BLaER1 (cell line): ENCODE measurements at regions not wholly inside any gene's neighbourhood (a gene's known extent, or its start where the extent isn't known, plus 50 kb on each side); places are given as distances from the start of the nearest gene placed in this dataset.

Experiments
- H3K27ac ChIP-seq: shearing (Covaris generic); formaldehyde crosslinking; 2 replicates; pipeline ENCODE4 v1.8.1; 2022
- H3K27me3 ChIP-seq: shearing (Covaris generic); formaldehyde crosslinking; 2 replicates; pipeline ENCODE4 v1.8.1; 2022
- H3K36me3 ChIP-seq: shearing (Covaris generic); formaldehyde crosslinking; 2 replicates; pipeline ENCODE4 v1.8.1; 2022
- H3K4me1 ChIP-seq: shearing (Covaris generic); formaldehyde crosslinking; 2 replicates; pipeline ENCODE4 v1.8.1; 2022
- H3K4me2 ChIP-seq: shearing (Covaris generic); formaldehyde crosslinking; 2 replicates; pipeline ENCODE4 v1.8.1; 2022
- H3K4me3 ChIP-seq: shearing (Covaris generic); formaldehyde crosslinking; 2 replicates; pipeline ENCODE4 v1.8.1; 2022
- H3K9ac ChIP-seq: shearing (Covaris generic); formaldehyde crosslinking; 2 replicates; pipeline ENCODE4 v1.8.1; 2022
- H3K9me3 ChIP-seq: shearing (Covaris generic); formaldehyde crosslinking; 2 replicates; pipeline ENCODE4 v1.8.1; 2022
- H4K20me1 ChIP-seq: shearing (Covaris generic); formaldehyde crosslinking; 2 replicates; pipeline ENCODE4 v1.8.1; 2022
- Cebpa-rat ChIP-seq: shearing (Covaris generic); IDR thresholded peaks from 2 replicates; pipeline ENCODE4 v1.8.1; 2022

DNA sequence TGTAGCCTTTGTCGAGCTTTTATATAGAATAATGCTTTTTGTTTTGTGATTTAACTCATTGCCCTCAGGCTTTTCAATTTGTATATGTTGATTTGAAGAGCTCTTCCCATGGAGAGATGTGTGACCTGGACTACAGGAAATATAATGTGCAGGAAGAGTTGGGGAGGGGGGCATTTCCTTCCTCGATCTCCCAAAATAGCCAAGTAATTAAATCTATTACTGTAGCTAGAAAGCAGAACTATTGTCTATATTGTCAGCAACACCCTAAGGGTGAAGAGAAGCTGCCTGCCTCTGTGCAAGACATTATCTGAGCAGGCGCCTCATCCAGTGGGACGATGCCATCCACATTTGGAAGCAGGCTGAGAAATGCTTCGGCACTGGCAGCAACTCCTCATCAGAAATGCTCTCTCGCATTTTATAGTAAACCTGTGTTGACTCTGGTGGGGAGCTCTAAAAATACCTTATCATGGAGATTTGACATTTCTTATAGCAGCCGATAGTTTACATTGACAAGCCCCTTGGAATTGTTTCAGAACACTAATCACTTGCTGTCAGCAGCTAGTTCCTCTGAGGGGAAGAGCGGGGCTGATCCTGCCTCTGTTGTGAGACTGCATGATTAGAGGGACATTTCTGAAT is 392.5 kb upstream of the RGS6 start:
- H3K9me3 ChIP-seq, result no peaks in the 10 kb centered on the region
- no peaks in the 10 kb centered on the region for H3K27me3 ChIP-seq
- H3K27ac ChIP-seq, result peak overlapping the region; percentile 57; the same call in 1 of the 2 replicates
- no peak for TF ChIP-seq Cebpa-rat
- peak overlapping the region; percentile 60 for H3K9ac ChIP-seq
- H3K4me2 ChIP-seq, result peak overlapping the region; percentile 85
- no peaks in the 10 kb centered on the region for H3K36me3 ChIP-seq
- H3K4me3 ChIP-seq, result peak overlapping the region; percentile 37; the same call in 1 of the 2 replicates
- H3K4me1 ChIP-seq, result peaks cover 36% of the 10 kb centered on the region
- no peaks in the 10 kb centered on the region for H4K20me1 ChIP-seq

DNA sequence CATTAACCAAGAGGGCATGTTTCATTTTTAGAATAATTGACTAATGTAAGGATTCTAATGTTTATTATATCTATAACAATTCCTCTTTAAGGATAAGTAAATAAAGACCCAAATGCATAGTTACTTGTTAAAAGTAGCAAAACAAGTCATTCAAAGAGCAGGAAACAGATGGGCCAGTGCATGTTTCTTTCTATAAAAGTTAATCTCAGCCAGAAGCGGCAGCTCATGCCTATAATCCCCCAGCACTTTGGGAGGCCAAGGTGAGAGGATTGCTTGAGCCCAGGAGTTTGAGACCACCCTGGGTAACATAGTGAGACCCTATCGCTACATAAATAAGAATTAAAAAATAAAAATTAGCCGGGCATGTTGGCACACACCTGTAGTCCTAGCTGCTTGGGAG is 391.0 kb upstream of the RGS6 start:
- Histone ChIP-seq H3K9ac (no peak overlapping the region), H3K4me3 (no peak overlapping the region), H3K27ac (no peak overlapping the region), H4K20me1 (no peaks in the 10 kb centered on the region), H3K36me3 (no peaks in the 10 kb centered on the region), H3K4me1 (peaks cover 36% of the 10 kb centered on the region), H3K4me2 (peak overlapping the region; percentile 85), H3K9me3 (no peaks in the 10 kb centered on the region), H3K27me3 (no peaks in the 10 kb centered on the region)
- no peak for TF ChIP-seq Cebpa-rat

DNA sequence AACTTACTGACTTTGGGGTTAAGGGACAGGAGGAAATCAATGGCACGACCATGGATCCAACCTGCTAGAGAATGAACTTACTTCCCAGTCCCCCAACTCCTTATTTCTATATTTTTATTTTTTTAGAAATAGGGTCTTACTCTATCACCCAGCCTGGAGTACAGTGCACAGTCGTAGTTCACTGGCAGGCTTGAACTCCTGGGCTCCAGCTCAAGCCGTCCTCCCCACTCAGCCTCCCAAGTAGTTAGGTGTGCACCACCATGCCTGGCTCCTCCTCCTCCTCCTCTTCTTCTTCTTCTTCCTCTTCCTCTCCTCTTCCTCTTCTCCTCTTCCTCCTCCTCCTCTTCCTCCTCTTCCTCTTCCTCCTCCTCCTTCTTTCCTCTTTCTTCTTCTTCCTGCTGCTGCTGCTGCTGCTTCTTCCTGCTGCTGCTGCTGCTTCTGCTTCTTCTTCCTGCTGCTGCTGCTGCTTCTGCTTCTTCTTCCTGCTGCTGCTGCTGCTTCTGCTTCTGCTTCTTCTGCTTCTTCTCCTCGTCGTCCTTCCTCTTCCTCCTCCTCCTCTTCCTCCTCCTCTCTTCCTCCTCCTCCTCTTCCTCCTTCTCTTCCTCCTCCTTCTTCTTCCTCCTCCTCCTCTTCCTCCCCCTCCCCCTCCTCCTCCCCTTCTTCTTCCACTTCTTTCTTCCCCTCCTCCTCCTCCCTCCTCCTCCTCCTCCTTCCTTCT is 390.1 kb upstream of the RGS6 start:
- no peak overlapping the region for H3K9ac ChIP-seq
- no peaks in the 10 kb centered on the region for H3K36me3 ChIP-seq
- H3K4me2 ChIP-seq, result peak overlapping the region; percentile 85
- H3K4me1 ChIP-seq, result peaks cover 36% of the 10 kb centered on the region
- H3K9me3 ChIP-seq, result no peaks in the 10 kb centered on the region
- H4K20me1 ChIP-seq, result no peaks in the 10 kb centered on the region
- no peak overlapping the region for H3K4me3 ChIP-seq
- no peak for TF ChIP-seq Cebpa-rat
- no peaks in the 10 kb centered on the region for H3K27me3 ChIP-seq
- H3K27ac ChIP-seq, result no peak overlapping the region

DNA sequence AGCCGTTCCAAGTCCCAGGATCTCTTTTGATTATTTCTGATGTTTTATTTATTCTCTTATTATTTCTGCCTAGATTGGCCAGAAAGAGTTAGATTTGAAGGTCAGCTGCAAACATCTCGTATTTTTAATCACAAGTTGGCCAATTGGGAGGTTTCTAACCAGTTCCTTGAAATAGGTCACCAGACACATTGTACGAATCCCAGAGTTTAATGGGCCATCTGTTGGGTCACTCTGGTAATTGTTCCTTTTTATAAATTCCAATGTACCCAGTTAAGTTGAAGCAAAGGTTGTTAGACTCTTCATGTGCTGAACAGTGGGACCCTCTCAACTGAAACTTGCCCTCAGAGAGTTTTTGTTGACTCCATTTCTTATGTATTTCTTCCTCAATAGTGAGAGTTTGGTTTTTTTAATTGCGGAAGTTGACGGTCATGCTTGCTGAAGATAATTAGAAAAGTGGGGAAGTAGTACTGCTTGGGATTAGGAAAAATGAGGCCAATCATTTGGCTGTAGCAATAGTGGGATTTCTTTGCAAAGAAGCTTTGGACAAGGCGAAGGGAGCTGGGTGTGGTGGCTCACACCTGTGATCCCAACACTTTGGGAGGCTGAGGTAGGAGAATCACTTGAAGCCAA is 382.7 kb upstream of the RGS6 start:
- TF ChIP-seq Cebpa-rat, result no peak
- H3K9me3 ChIP-seq, result no peaks in the 10 kb centered on the region
- no peak overlapping the region for H3K4me3 ChIP-seq
- H4K20me1 ChIP-seq, result no peaks in the 10 kb centered on the region
- H3K27ac ChIP-seq, result no peak overlapping the region
- no peaks in the 10 kb centered on the region for H3K27me3 ChIP-seq
- no peak overlapping the region for H3K9ac ChIP-seq
- H3K36me3 ChIP-seq, result no peaks in the 10 kb centered on the region
- no peak overlapping the region for H3K4me2 ChIP-seq
- H3K4me1 ChIP-seq, result peaks cover 4% of the 10 kb centered on the region; the same call in 1 of the 2 replicates

DNA sequence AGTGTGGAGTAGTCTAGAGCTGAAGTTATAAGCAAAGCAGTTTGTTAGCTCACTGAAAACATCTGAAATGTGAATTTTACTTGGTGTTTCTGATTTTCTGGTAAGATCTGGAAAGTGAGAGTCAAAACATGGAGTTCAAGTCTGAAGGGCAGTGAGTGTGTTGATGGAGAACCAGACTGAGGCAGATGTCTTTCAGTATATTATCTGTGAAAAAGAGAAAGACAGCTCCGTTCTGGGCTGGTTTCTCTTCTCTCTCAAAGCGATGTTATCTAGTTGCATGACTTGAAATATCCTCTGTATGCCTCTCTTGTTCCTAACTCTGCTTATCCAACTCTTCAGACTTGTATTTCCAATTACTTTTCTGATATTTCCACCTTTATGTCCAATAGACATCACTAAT is 381.9 kb upstream of the RGS6 start:
- no peak overlapping the region for H3K9ac ChIP-seq
- H4K20me1 ChIP-seq, result no peaks in the 10 kb centered on the region
- no peak overlapping the region for H3K27ac ChIP-seq
- H3K4me1 ChIP-seq, result peaks cover 10% of the 10 kb centered on the region
- H3K4me2 ChIP-seq, result no peak overlapping the region
- no peaks in the 10 kb centered on the region for H3K36me3 ChIP-seq
- no peaks in the 10 kb centered on the region for H3K9me3 ChIP-seq
- no peaks in the 10 kb centered on the region for H3K27me3 ChIP-seq
- no peak for TF ChIP-seq Cebpa-rat
- H3K4me3 ChIP-seq, result no peak overlapping the region

DNA sequence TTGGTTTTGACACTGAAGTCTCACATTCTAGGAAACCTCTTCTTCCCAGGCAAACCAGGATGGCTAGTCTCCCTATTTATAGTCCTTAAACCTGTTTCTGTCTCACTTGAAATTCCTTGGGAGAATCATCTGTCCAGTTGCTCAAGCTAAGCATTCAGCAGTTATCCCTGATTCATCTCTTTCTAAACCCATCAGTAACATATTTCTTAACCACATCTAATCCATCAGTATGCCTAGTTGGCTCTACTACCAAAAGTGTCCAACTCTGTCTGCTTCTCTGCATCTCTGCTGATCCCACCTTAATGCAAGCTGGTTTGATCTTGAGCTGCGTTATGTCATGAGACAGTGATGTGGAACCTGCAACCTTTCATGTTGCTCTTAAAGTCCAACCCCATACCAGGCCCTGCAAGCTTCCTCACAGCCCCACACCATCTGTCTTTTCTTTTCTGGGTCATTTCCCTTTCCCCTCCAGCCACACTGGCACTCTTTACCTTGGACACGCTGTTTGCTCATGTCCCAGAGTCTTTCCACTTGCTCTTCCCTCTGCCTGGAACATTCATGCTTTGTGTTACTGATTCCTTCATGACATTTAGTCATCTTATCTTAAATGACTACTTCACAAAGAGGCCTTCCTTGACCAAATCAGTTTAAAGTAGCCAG is 380.8 kb upstream of the RGS6 start:
- TF ChIP-seq Cebpa-rat, result no peak
- Histone ChIP-seq H3K27me3 (no peaks in the 10 kb centered on the region), H3K4me2 (no peak overlapping the region), H3K27ac (no peak overlapping the region), H3K4me1 (peaks cover 20% of the 10 kb centered on the region), H4K20me1 (no peaks in the 10 kb centered on the region), H3K9me3 (no peaks in the 10 kb centered on the region), H3K9ac (no peak overlapping the region), H3K36me3 (no peaks in the 10 kb centered on the region), H3K4me3 (no peak overlapping the region)

DNA sequence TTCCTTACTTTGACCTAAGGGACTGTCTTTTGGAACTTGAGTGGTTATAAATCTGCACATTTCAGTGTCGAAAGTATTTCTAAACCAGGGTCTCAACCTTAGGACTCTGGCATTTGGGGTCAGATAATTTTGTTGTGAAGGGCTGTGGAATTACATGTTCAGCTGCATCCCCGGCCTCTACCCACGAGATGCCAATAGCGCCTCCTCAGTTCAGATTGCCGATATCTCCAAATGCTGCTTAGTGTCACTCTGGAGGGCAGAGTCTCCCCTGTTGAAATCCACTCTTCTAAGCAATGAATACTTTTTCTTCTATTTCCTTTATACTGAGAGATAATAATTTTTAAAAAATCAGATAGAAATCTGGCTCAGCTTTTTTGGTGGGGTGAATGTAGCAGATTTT is 379.4 kb upstream of the RGS6 start:
- Histone ChIP-seq H3K4me2 (no peak overlapping the region), H3K36me3 (no peaks in the 10 kb centered on the region), H3K27ac (no peak overlapping the region), H3K9ac (no peak overlapping the region), H3K4me3 (no peak overlapping the region), H3K9me3 (no peaks in the 10 kb centered on the region), H3K27me3 (no peaks in the 10 kb centered on the region), H3K4me1 (peaks cover 22% of the 10 kb centered on the region), H4K20me1 (no peaks in the 10 kb centered on the region)
- TF ChIP-seq Cebpa-rat, result no peak

DNA sequence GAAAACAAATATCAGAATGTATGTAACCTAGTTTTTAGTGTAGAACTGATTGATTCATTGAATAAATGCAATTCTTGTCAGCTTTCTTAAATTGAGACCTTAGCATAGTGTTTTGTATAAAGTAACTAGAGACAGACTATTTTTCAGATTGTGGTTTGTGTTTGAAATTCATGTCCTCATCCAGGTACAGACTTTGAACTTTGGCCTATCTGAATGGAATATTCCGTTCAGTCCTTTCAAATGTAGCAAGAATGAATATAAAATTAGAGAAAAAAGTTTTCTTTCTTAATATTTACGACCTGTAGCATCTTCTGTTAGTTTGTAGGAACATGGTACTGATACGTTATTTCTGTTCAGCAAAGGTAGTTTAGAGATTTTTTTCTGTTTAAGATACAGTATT is 378.4 kb upstream of the RGS6 start:
- Histone ChIP-seq H3K4me1 (peaks cover 22% of the 10 kb centered on the region), H3K9ac (no peak overlapping the region), H3K27me3 (no peaks in the 10 kb centered on the region), H3K9me3 (no peaks in the 10 kb centered on the region; the same call in 1 of the 2 replicates), H4K20me1 (no peaks in the 10 kb centered on the region), H3K4me3 (no peak overlapping the region), H3K4me2 (no peak overlapping the region), H3K36me3 (no peaks in the 10 kb centered on the region), H3K27ac (no peak overlapping the region)
- TF ChIP-seq Cebpa-rat, result no peak

DNA sequence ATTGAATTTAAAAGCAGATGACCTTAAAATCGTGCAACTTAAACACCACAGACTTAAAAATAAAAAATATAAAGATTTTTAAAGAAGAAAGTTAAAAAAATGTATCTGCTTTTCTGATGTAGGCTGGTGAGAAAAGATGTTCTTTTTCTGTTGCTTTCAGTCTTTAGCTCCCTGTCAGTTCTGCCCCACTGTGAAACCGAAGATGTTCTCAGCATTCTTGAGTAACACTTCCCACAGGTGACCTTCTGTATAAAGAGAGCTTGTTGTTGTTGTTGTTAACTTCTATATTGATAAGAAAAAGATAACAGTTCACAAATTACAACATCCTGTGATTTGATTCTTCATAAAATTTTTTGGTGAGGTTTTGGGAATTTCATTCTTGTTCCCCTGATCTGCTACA is 377.9 kb upstream of the RGS6 start:
- Histone ChIP-seq H3K4me3 (no peak overlapping the region), H3K4me2 (no peak overlapping the region), H3K9me3 (no peaks in the 10 kb centered on the region; the same call in 1 of the 2 replicates), H4K20me1 (no peaks in the 10 kb centered on the region), H3K27ac (no peak overlapping the region), H3K4me1 (peaks cover 22% of the 10 kb centered on the region), H3K36me3 (no peaks in the 10 kb centered on the region), H3K27me3 (no peaks in the 10 kb centered on the region), H3K9ac (no peak overlapping the region)
- no peak for TF ChIP-seq Cebpa-rat
